NCI-H1105 (cell line): ENCODE measurements at regions not wholly inside any gene's neighbourhood (a gene's known extent, or its start where the extent isn't known, plus 50 kb on each side); places are given as distances from the start of the nearest gene placed in this dataset.
"Not testable (repeated sequence)": the region's sequence is repeated elsewhere in the genome, so short reads cannot be mapped to it uniquely, and the experiment has no call there.

Experiments used
- DNase-seq: peaks from one replicate; lab custom pipeline; 2025; lab: John Stamatoyannopoulos, UW

- DNase-seq, result no peak
Measured at GRCh38 chr5:130578354-130578753, 586.7 kb downstream of the HINT1 start.

- DNase-seq, result no peak
Measured at GRCh38 chr5:130571076-130571475, 594.0 kb downstream of the HINT1 start.

GRCh38 chr5:130568791-130569190, 596.3 kb downstream of the HINT1 start:
- no peak for DNase-seq

- no peak for DNase-seq
Measured at GRCh38 chr5:130555429-130555828, 609.6 kb downstream of the HINT1 start.

GRCh38 chr5:130550562-130550928, 614.5 kb downstream of the HINT1 start:
- DNase-seq, result no peak

GRCh38 chr5:130549884-130550561, 615.0 kb downstream of the HINT1 start:
- no peak for DNase-seq

GRCh38 chr5:130546211-130546610, 618.8 kb downstream of the HINT1 start:
- no peak for DNase-seq

GRCh38 chr5:130545291-130545690, 619.8 kb downstream of the HINT1 start:
- DNase-seq, result no peak

GRCh38 chr5:130541617-130542221, 623.3 kb downstream of the HINT1 start:
- DNase-seq, result no peak

GRCh38 chr5:130536691-130537090, 628.4 kb downstream of the HINT1 start:
- no peak for DNase-seq

- no peak for DNase-seq
Measured at GRCh38 chr5:130532786-130533185, 628.5 kb downstream of the CHSY3 start.

GRCh38 chr5:130529511-130530485, 625.5 kb downstream of the CHSY3 start:
- DNase-seq, result no peak

- no peak for DNase-seq
Measured at GRCh38 chr5:130529111-130529510, 624.8 kb downstream of the CHSY3 start.

- no peak for DNase-seq
Measured at GRCh38 chr5:130528474-130528873, 624.2 kb downstream of the CHSY3 start.

- no peak for DNase-seq
Measured at GRCh38 chr5:130526708-130527107, 622.4 kb downstream of the CHSY3 start.

GRCh38 chr5:130520211-130520610, 615.9 kb downstream of the CHSY3 start:
- no peak for DNase-seq

GRCh38 chr5:130514984-130515690, 610.9 kb downstream of the CHSY3 start:
- DNase-seq, result no peak

GRCh38 chr5:130502702-130503101, 598.4 kb downstream of the CHSY3 start:
- no peak for DNase-seq

GRCh38 chr5:130501151-130501865, 597.0 kb downstream of the CHSY3 start:
- DNase-seq, result no peak

- not testable (repeated sequence) for DNase-seq
Measured at GRCh38 chr5:130500495-130500894, 596.2 kb downstream of the CHSY3 start.

- DNase-seq, result no peak
Measured at GRCh38 chr5:130496215-130496614, 592.0 kb downstream of the CHSY3 start.
